Middle frontal gyrus (tissue), 1 donor: ENCODE measurements at regions not wholly inside any gene's neighbourhood (a gene's known extent, or its start where the extent isn't known, plus 50 kb on each side); places are given as distances from the start of the nearest gene placed in this dataset.
"Not testable (repeated sequence)": the region's sequence is repeated elsewhere in the genome, so short reads cannot be mapped to it uniquely, and the experiment has no call there.

Experiments used
- DNase-seq: peaks from one replicate; pipeline ENCODE4 v3.0.0-alpha.2; 2015; ENCODE audit warnings: low spot score; ENCODE audit errors: extremely low spot score

DNA sequence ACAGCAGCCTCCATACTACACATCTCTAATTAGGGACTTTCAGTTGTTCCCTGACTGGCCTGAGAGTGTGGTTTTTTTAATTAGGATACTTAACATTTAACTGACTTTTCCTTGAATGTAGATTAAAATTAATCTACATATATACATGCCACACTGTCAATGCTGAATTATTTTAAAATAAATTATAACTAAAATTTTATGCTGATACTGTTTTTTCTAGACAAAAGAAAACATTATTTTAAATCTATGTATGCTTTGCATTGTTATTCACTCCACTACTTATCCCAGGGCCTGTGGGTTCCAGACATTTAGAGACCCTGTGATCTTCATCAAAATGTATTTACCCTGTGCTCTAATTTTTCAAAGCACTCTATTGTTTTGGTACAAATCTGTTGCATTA, 496.0 kb upstream of the MAP2 start:
- DNase-seq, result no peak

GRCh38 chr2:208929139-208929864, 494.5 kb upstream of the MAP2 start:
- DNase-seq, result no peak

GRCh38 chr2:208929894-208930427, 493.9 kb upstream of the MAP2 start:
- no peak for DNase-seq

- DNase-seq, result no peak
Measured at GRCh38 chr2:208935531-208935930, 488.3 kb upstream of the MAP2 start.

DNA sequence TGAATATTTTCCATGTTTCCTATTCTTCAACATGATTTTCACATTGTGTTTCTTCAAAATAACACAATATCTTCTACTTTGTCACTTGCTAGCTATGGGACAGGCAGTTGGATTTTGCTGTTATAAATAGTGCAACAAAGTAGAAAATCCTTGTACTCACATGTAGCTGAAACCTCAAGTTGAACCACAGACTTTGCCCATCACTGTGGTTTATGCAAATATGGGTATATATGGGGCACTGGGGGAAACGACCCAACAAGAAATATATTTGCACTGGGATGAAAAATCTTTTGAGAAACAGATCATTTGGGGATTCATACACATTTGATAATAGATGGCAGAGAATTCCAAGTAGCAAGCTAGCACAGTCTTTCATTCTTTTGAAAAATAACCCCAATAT, 486.3 kb upstream of the MAP2 start:
- no peak for DNase-seq

DNA sequence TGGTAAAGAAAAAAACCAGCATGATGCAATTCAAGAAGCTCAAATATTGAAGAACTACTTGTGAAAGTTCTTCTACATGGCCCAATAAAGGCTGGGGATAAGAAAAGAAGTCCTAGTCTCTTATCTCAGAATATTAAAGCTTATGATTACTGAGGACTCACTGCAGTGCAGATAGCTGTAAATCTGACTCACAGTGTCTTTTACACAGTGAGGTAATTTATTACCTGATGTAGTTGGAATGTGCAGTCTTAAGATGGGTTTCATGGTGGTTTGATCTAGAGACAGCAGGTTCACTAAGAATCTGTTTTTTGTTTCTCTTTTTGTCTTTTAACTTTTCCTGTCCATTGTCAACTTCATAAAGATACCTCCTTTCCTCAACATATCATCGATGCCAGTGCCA, 484.0 kb upstream of the MAP2 start:
- DNase-seq, result no peak

DNA sequence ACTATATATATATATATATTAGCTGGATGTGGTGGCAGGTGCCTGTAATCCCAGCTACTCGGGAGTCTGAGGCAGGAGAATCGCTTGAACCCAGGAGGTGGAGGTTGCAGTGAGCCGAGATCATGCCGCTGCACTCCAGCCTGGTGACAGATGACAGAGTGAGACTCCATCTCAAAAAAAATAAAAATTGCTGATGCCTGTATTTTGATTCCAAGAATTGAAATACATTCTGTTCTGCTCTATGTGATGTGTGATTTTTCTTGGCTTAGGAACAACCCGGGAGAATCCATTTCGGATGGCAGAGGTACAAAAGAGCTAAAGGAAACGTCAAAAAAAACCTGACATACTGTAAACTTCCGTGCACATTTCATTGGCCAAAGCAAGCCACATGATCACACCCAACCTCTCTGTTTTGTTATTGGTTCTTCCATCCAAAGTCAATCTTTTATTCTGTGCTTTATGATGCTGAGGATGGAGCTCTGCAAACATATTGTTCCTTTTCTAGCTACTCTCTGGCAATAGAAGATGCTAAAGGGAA, 478.1 kb upstream of the MAP2 start:
- no peak for DNase-seq

DNA sequence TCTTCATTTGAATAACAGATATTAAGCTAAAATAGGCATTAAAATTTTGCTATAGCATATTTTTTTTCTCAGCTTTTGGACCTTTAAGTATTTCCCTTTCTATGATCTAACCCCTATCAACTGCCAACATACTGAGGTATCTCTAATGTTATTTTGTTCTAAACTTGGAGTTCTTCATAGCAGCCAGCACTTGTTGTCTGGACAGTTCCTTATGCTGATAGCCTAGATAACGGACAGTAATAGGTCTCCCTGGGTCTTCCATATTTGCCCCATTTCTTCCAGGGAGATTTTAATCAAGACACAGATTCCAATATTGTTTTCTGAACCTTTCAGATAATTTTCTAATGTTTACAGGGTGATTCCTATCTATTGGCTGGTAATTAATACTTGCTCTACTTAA, 475.8 kb upstream of the MAP2 start:
- no peak for DNase-seq

DNA sequence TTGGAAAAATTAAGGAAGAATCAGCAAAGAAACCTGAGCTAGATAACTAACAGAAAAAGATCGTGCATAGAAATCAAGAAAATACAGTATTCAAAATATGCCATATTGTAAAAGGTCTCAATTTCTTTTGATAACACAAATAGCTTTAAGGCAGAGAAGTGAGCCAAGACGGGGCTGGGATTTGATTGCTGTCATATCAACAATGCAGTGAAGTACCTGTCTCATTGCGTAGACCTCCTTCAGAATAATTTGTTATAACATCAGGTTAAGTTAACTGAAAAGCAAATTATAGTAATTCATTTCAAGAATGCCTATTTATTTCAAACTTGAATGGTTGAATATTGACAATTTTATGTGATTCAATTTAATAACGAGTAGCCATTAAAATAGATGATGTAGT, 453.8 kb upstream of the MAP2 start:
- no peak for DNase-seq

DNA sequence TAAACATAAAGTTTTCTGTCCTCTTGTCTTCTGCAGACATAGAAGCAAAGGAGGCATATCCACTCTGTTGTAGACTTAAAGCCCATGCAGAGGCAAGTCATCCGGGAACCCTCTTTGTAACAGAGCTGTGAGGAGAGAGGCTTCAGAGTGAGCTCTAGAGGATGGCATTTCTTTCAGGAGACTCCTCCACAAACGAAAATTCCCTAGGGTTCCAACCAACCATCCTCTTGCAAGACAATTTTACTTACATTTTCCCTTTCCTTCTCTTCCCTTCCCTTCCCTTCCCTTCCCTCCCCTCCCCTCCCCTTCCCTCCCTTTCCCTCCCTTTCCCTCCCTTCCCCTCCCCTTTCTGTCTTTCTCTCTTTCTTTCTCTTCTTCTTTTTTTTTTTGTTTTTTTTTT, 446.3 kb upstream of the MAP2 start:
- DNase-seq, result no peak

DNA sequence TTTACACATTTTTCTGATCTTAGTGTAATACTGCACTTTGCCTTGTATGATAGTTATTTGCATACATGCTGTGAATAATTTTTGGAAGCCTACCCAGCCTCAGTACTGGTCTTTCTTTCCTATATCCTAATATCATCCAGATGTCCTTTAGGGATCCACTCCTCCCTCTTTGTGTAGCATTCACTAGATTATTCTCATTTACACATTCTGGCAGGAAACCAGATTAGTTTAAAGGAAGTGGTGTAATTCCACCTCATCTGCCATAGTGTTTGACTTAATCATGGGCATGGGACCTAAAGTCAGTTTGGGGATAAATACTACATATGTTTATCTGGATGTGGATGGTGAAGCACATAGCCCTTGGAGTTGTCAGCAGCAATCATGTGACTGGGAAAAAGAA, 444.9 kb upstream of the MAP2 start:
- DNase-seq, result no peak

DNA sequence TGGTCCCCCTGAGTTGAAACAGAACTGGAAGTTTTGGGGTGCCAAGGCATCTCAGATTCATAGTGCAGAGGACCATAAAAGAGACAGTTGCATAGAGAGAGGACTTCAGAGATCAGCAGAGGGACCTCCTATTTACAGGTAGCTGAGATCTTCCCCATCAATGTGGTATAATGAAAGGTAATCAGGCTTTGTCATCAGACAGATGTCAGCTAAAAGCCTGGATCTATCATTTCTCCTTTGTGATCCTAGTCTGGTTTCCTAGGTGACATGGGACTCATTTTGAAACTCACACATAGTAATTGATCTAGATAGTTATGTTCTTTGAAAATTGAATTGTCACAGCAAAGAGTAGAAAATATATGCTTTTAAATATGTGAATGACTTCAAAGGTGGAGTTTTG, 443.5 kb upstream of the MAP2 start:
- DNase-seq, result no peak

- no peak for DNase-seq
Measured at GRCh38 chr2:208982831-208983230, 441.0 kb upstream of the MAP2 start.

DNA sequence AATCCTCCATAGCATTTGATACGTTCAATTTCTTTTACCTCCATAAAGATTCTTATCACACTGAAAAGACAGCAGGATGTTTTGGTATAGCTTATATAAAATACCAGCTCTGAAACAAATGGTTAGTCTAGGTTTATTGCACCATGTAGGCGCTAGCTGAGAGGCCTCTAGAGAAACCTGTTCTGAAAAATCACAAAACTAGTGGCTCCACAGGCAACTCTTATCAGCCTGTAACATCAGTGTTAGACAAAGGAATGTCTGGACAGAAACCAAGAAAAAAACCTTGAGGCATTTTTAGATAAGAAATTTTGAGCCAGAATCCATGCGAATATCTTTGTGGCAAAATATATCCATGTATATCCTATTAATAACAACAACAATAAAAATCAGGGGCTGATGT, 440.4 kb upstream of the MAP2 start:
- no peak for DNase-seq

DNA sequence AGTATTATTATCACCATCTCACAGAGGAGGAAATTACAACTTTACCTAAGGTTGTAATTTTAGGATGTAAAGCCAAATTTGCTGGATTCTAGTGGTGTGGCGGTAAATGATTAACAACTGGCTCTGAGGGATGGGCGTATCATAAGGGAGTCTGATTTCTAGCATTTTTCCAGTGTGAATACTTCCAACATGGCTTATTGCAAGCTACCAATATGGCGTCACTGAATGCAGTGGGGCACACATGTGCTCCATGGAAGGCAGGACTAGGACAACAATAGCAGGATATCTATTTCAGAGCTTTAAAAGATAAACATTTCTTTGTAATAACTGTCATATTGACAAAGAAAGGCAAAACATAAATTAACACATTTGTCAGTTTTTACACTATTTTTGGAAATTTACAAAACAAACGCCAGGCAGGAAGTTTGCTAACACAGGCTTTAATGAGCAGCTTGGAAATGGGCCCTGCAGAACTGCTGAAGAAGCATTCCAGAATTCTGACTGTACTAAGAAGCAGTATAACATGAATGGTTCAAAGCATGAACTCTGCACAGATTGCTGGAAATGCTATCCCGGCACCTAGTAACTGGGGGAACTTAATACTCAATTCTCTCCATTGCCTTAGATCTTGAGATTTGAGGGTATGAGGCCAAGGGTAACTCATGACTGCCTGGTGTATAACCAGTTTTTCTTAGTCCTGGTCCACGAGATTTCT, 439.3 kb upstream of the MAP2 start:
- no peak for DNase-seq

- no peak for DNase-seq
Measured at GRCh38 chr2:208985644-208986043, 438.2 kb upstream of the MAP2 start.

- DNase-seq, result no peak
Measured at GRCh38 chr2:208990716-208991115, 433.1 kb upstream of the MAP2 start.

- peak; percentile 40 for DNase-seq
Measured at GRCh38 chr2:208999911-209000310, 423.9 kb upstream of the MAP2 start.

DNA sequence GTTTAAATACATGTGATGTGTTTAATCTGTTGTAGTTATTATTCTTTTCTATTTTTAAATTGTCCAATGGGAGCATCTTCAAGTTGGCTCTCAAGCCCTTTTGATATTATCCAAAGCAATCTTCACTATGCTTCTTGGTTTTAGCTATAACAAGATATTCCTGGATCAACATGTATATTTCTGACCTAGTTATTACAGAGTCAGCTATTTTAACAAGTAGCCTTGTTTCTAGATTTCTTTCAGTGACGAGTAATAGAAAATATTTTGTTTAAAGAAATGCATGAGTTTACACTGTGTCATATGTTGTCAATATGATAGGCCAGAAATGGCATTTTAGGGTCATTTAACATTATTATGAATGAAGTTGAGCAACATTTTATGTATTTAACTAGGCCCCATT, 421.8 kb upstream of the MAP2 start:
- no peak for DNase-seq

GRCh38 chr2:209005371-209005770, 418.5 kb upstream of the MAP2 start:
- DNase-seq, result no peak

DNA sequence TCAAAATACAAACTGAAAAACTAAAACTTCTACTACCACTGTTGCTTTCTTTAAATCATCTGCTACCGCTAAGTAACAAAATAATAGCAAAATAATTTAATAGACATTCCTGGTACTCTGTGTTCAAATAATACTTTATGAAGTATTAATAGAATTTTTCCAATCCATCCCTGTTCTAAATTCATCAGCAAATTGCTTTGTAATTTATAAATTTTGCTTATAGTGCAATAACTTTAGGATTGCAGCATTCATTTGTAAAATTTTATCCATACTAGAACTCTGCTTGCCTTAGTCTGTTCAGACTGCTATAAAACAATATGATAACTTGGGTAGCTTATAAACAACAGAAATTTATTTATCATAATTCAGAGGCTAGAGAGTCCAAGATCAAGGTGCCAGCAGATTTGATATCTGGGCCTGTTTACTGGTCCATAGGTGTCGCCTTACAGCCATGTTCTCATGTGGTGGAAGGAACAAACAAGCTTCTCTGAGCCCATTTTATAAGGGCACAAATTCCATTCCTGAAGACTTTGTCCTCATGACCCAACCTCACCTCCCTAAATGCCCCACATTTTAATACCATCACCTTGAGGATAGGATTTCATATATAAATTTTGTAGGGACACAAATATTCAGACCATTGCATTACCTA, 415.1 kb upstream of the MAP2 start:
- no peak for DNase-seq

DNA sequence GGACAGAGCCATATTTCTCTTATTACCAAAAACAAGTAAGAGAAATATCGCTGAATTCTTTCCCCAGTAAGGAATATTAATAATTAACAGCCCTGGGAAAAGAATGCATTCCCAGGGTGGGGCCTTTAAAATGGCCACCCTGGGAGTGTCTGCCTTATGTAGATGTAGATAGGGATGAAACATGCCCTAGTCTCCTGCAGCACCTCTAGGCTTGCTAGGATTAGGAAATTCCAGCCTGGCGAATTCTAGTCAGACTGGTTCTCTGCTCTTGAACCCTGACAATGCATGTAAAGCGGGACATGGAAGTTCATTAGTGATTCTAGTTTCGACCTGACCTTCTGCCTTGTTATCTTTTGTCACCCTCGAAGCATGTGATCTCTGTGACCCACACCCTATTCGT, 405.2 kb upstream of the MAP2 start:
- not testable (repeated sequence) for DNase-seq
